ENCODE measurements at regions not wholly inside any gene's neighbourhood (a gene's known extent, or its start where the extent isn't known, plus 50 kb on each side); places are given as distances from the start of the nearest gene placed in this dataset.

- DNase-seq (ENCODE audit: low spot score): no peak
- Mint-ChIP-seq H3K4me3 (ENCODE audit: unreplicated experiment) (no peak overlapping the region), H3K36me3 (ENCODE audit: low read depth, unreplicated experiment) (peaks cover 8% of the 10 kb centered on the region), H3K9me3 (ENCODE audit: unreplicated experiment) (peaks cover 26% of the 10 kb centered on the region), H3K27me3 (ENCODE audit: unreplicated experiment) (peaks cover 8% of the 10 kb centered on the region), H3K4me1 (ENCODE audit: unreplicated experiment) (no peaks in the 10 kb centered on the region), H3K27ac (ENCODE audit: unreplicated experiment) (no peak overlapping the region)
- no peak for TF ChIP-seq CTCF (IDR thresholded peaks at IDR 0.05; ENCODE audit: unreplicated experiment)
Measured at GRCh38 chr7:67882843-67883242, 886.2 kb downstream of the TYW1 start.

- Mint-ChIP-seq H3K4me3 (ENCODE audit: unreplicated experiment) (no peak overlapping the region), H3K27me3 (ENCODE audit: unreplicated experiment) (peaks cover 4% of the 10 kb centered on the region), H3K9me3 (ENCODE audit: unreplicated experiment) (peaks cover 31% of the 10 kb centered on the region), H3K4me1 (ENCODE audit: unreplicated experiment) (no peaks in the 10 kb centered on the region), H3K27ac (ENCODE audit: unreplicated experiment) (no peak overlapping the region), H3K36me3 (ENCODE audit: low read depth, unreplicated experiment) (peaks cover 4% of the 10 kb centered on the region)
- no peak for DNase-seq (ENCODE audit: low spot score)
- no peak for TF ChIP-seq CTCF (IDR thresholded peaks at IDR 0.05; ENCODE audit: unreplicated experiment)
Measured at GRCh38 chr7:67890316-67890715, 893.7 kb downstream of the TYW1 start.

- no peak for DNase-seq (ENCODE audit: low spot score)
- Mint-ChIP-seq H3K4me1 (ENCODE audit: unreplicated experiment) (no peaks in the 10 kb centered on the region), H3K4me3 (ENCODE audit: unreplicated experiment) (no peak overlapping the region), H3K27ac (ENCODE audit: unreplicated experiment) (no peak overlapping the region), H3K9me3 (ENCODE audit: unreplicated experiment) (peaks cover 53% of the 10 kb centered on the region), H3K36me3 (ENCODE audit: low read depth, unreplicated experiment) (peaks cover 10% of the 10 kb centered on the region), H3K27me3 (ENCODE audit: unreplicated experiment) (peaks cover 6% of the 10 kb centered on the region)
- TF ChIP-seq CTCF (IDR thresholded peaks at IDR 0.05; ENCODE audit: unreplicated experiment): no peak
Measured at GRCh38 chr7:67894746-67895145, 898.1 kb downstream of the TYW1 start.

- Mint-ChIP-seq H3K4me3 (ENCODE audit: unreplicated experiment) (no peak overlapping the region), H3K9me3 (ENCODE audit: unreplicated experiment) (peaks cover 49% of the 10 kb centered on the region), H3K27me3 (ENCODE audit: unreplicated experiment) (peaks cover 3% of the 10 kb centered on the region), H3K4me1 (ENCODE audit: unreplicated experiment) (no peaks in the 10 kb centered on the region), H3K27ac (ENCODE audit: unreplicated experiment) (no peak overlapping the region), H3K36me3 (ENCODE audit: low read depth, unreplicated experiment) (peaks cover 10% of the 10 kb centered on the region)
- TF ChIP-seq CTCF (IDR thresholded peaks at IDR 0.05; ENCODE audit: unreplicated experiment): no peak
- no peak for DNase-seq (ENCODE audit: low spot score)
Measured at GRCh38 chr7:67896721-67897120, 900.1 kb downstream of the TYW1 start.

GRCh38 chr7:67900456-67900855 lies 903.8 kb downstream of the TYW1 start:
- Mint-ChIP-seq H3K4me3 (ENCODE audit: unreplicated experiment) (no peak overlapping the region), H3K9me3 (ENCODE audit: unreplicated experiment) (peaks cover 49% of the 10 kb centered on the region), H3K27me3 (ENCODE audit: unreplicated experiment) (peaks cover 3% of the 10 kb centered on the region), H3K27ac (ENCODE audit: unreplicated experiment) (no peak overlapping the region), H3K4me1 (ENCODE audit: unreplicated experiment) (no peaks in the 10 kb centered on the region), H3K36me3 (ENCODE audit: low read depth, unreplicated experiment) (peaks cover 18% of the 10 kb centered on the region)
- TF ChIP-seq CTCF (IDR thresholded peaks at IDR 0.05; ENCODE audit: unreplicated experiment): no peak
- DNase-seq (ENCODE audit: low spot score): no peak
